ENCODE measurements at regions not wholly inside any gene's neighbourhood (a gene's known extent, or its start where the extent isn't known, plus 50 kb on each side); places are given as distances from the start of the nearest gene placed in this dataset.

DNA sequence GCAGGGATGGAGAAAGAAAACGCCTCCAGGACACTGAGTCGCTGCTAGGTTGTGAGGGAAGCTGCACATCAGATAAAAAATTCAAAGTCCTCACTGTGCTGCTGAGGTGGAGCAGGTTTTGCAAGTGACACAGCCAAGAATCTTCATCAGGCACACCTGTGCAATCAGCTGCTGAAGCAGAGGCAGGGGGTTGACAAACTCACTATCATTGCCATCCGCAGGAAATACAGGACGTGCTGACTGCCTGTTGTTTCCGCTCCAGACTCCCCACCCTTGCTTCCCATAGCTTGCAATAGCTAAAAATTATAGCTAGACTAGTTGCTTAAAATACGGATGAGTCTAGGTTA, 147.8 kb upstream of the FHL2 start:
- no TSS peak for BruUV-seq (replicated peaks)
- intact Hi-C loops (cut with micrococcal nuclease) = loop anchor here (5.0 to 10.0 kb wide), 2 partner anchors 259 to 432 kb away; no protein-coding TSS in a partner anchor
- Histone ChIP-seq H3K27me3 (ENCODE audit: insufficient read depth, low read length) (no peaks in the 10 kb centered on the region; the same call in 1 of the 2 replicates), H4K20me1 (ENCODE audit: insufficient read depth) (no peaks in the 10 kb centered on the region), H3K79me2 (ENCODE audit: insufficient read depth, low read length) (no peaks in the 10 kb centered on the region), H3K4me2 (ENCODE audit: low read length) (no peak overlapping the region), H2AFZ (ENCODE audit: low read depth, low read length, poor library complexity, severe bottlenecking) (no peak overlapping the region), H3K4me1 (ENCODE audit: control insufficient read depth in 1 of 2, insufficient read depth in 2 of 2, low read length in 2 of 2) (peaks cover 0 to 5% of the 10 kb centered on the region in 2 experiments; a peak in 1 of 4 replicates), H3K9me3 (ENCODE audit: control insufficient read depth in 1 of 2, insufficient read depth in 1 of 2, low read depth in 1 of 2, low read length in 2 of 2) (no peaks in the 10 kb centered on the region), H3K36me3 (ENCODE audit: control insufficient read depth in 1 of 2, insufficient read depth in 2 of 2, low read length in 2 of 2) (no peaks in the 10 kb centered on the region), H3K4me3 (replicated peaks in 1 of 2; ENCODE audit: low read depth in 1 of 2, low read length in 2 of 2) (no peak overlapping the region), H3K9ac (ENCODE audit: low read length) (no peak overlapping the region), H3K27ac (ENCODE audit: low read depth, low read length) (no peak overlapping the region), H3K9me2 (ENCODE audit: insufficient read depth) (no peaks in the 10 kb centered on the region)
- TF ChIP-seq ZFX (IDR thresholded peaks at IDR 0.05) (no peak), JUND (IDR thresholded peaks at IDR 0.05) (no peak), EZH2 (IDR thresholded peaks at IDR 0.05) (no peak), EZH2phosphoT487 (IDR thresholded peaks at IDR 0.05; ENCODE audit: borderline replicate concordance) (no peak), TCF7L2 (IDR thresholded peaks at IDR 0.05; ENCODE audit: borderline replicate concordance, extremely low read depth, insufficient read depth, insufficient read length) (no peak), RAD21 (IDR thresholded peaks at IDR 0.05; ENCODE audit: low read depth) (no peak), SRF (IDR thresholded peaks at IDR 0.05; ENCODE audit: low read depth) (no peak), POLR2A (IDR thresholded peaks at IDR 0.05; ENCODE audit: borderline replicate concordance, extremely low read depth, insufficient read depth, insufficient read length) (no peak), ELF1 (IDR thresholded peaks at IDR 0.05; ENCODE audit: borderline replicate concordance, low read depth) (no peak), FOSL1 (IDR thresholded peaks at IDR 0.05; ENCODE audit: low read depth) (no peak), CEBPB (IDR thresholded peaks at IDR 0.05; ENCODE audit: low read depth) (no peak), ZNF274 (IDR thresholded peaks at IDR 0.05; ENCODE audit: low read depth, low read length) (no peak), POLR2AphosphoS5 (IDR thresholded peaks at IDR 0.05; ENCODE audit: low read depth, low read length) (no peak), SIN3A (IDR thresholded peaks at IDR 0.05; ENCODE audit: low read depth) (no peak), YY1 (IDR thresholded peaks at IDR 0.05; ENCODE audit: extremely low read depth, insufficient replicate concordance, low read depth, low read length) (no peak)
- TF ChIP-seq, protein P1, sequence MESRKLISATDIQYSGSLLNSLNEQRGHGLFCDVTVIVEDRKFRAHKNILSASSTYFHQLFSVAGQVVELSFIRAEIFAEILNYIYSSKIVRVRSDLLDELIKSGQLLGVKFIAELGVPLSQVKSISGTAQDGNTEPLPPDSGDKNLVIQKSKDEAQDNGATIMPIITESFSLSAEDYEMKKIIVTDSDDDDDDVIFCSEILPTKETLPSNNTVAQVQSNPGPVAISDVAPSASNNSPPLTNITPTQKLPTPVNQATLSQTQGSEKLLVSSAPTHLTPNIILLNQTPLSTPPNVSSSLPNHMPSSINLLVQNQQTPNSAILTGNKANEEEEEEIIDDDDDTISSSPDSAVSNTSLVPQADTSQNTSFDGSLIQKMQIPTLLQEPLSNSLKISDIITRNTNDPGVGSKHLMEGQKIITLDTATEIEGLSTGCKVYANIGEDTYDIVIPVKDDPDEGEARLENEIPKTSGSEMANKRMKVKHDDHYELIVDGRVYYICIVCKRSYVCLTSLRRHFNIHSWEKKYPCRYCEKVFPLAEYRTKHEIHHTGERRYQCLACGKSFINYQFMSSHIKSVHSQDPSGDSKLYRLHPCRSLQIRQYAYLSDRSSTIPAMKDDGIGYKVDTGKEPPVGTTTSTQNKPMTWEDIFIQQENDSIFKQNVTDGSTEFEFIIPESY (IDR thresholded peaks at IDR 0.05; ENCODE audit: extremely low read depth, insufficient replicate concordance, low read length) = no peak
- TF ChIP-seq, protein P2, sequence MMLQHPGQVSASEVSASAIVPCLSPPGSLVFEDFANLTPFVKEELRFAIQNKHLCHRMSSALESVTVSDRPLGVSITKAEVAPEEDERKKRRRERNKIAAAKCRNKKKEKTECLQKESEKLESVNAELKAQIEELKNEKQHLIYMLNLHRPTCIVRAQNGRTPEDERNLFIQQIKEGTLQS (IDR thresholded peaks at IDR 0.05) = no peak
- TF ChIP-seq, protein P3, sequence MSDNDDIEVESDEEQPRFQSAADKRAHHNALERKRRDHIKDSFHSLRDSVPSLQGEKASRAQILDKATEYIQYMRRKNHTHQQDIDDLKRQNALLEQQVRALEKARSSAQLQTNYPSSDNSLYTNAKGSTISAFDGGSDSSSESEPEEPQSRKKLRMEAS (IDR thresholded peaks at IDR 0.05) = no peak
- TF ChIP-seq, protein P4, sequence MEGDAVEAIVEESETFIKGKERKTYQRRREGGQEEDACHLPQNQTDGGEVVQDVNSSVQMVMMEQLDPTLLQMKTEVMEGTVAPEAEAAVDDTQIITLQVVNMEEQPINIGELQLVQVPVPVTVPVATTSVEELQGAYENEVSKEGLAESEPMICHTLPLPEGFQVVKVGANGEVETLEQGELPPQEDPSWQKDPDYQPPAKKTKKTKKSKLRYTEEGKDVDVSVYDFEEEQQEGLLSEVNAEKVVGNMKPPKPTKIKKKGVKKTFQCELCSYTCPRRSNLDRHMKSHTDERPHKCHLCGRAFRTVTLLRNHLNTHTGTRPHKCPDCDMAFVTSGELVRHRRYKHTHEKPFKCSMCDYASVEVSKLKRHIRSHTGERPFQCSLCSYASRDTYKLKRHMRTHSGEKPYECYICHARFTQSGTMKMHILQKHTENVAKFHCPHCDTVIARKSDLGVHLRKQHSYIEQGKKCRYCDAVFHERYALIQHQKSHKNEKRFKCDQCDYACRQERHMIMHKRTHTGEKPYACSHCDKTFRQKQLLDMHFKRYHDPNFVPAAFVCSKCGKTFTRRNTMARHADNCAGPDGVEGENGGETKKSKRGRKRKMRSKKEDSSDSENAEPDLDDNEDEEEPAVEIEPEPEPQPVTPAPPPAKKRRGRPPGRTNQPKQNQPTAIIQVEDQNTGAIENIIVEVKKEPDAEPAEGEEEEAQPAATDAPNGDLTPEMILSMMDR (IDR thresholded peaks at IDR 0.05 in 2 of 3, conservative IDR thresholded peaks at IDR 0.05 in 1 of 3; ENCODE audit: borderline replicate concordance in 1 of 3, insufficient read depth in 1 of 3, low read depth in 2 of 3, low read length in 2 of 3) = no peak
- TF ChIP-seq, protein P5, sequence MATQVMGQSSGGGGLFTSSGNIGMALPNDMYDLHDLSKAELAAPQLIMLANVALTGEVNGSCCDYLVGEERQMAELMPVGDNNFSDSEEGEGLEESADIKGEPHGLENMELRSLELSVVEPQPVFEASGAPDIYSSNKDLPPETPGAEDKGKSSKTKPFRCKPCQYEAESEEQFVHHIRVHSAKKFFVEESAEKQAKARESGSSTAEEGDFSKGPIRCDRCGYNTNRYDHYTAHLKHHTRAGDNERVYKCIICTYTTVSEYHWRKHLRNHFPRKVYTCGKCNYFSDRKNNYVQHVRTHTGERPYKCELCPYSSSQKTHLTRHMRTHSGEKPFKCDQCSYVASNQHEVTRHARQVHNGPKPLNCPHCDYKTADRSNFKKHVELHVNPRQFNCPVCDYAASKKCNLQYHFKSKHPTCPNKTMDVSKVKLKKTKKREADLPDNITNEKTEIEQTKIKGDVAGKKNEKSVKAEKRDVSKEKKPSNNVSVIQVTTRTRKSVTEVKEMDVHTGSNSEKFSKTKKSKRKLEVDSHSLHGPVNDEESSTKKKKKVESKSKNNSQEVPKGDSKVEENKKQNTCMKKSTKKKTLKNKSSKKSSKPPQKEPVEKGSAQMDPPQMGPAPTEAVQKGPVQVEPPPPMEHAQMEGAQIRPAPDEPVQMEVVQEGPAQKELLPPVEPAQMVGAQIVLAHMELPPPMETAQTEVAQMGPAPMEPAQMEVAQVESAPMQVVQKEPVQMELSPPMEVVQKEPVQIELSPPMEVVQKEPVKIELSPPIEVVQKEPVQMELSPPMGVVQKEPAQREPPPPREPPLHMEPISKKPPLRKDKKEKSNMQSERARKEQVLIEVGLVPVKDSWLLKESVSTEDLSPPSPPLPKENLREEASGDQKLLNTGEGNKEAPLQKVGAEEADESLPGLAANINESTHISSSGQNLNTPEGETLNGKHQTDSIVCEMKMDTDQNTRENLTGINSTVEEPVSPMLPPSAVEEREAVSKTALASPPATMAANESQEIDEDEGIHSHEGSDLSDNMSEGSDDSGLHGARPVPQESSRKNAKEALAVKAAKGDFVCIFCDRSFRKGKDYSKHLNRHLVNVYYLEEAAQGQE (IDR thresholded peaks at IDR 0.05; ENCODE audit: low read depth) = no peak
- CTCF ChIA-PET = interaction anchor here (0.9 kb wide), 1 partner anchor 202 kb away, joined by 3 read pairs; no protein-coding TSS in a partner anchor
- POLR2A ChIA-PET = no interaction called here
- RAD21 ChIA-PET (ENCODE audit: low non-redundant PET in 1 of 2, low total read pairs in 2 of 2, uncharacterized antibody in 2 of 2, unreplicated experiment in 2 of 2) = no interaction called here
- ATAC-seq (no peak), DNase-seq (ENCODE audit: low read depth, low spot score) (no peak)

Measured in HCT116 (cell line).